HepG2 (cell line): ENCODE measurements at regions not wholly inside any gene's neighbourhood (a gene's known extent, or its start where the extent isn't known, plus 50 kb on each side); places are given as distances from the start of the nearest gene placed in this dataset.

Experiments used
- ATAC-seq: fragments of 200-7000 bp; cut with Tn5 transposase; 3 replicates; pipeline ENCODE4 v1.9.1; 2020; ENCODE audit warnings: mild to moderate bottlenecking, moderate library complexity
- BruUV-seq: library from RNA; stranded (reverse); fragments of 400-500 nt; replicated peaks from 2 replicates; lab custom pipeline; 2021; lab: Mats Ljungman, UMichigan
- CTCF ChIA-PET: fragments of 300-600 bp; formaldehyde crosslinking; extraction: SDS; loops from one replicate; lab custom pipeline; 2021; ENCODE audit warnings: low total read pairs, inconsistent platforms, low intra/inter-chr PET ratio; lab: Yijun Ruan, JAX
- POLR2A ChIA-PET: fragments of 350-600 bp; sonication (Branson Sonifier 250); formaldehyde crosslinking; loops from one replicate; lab custom pipeline; 2020; ENCODE audit warnings: antibody characterized with exemption, inconsistent platforms; lab: Yijun Ruan, JAX
- DNase-seq: peaks from one replicate; pipeline ENCODE4 v3.0.0-alpha.2; 2015; ENCODE audit warnings: low spot score
- FAIRE-seq: peaks from 3 replicates; lab custom pipeline; 2011; peaks lifted over from hg19 to GRCh38; lab: Jason Lieb, UNC
- H2AFZ ChIP-seq: one replicate; pipeline ENCODE4 v1.6.1; 2011; ENCODE audit warnings: low read length, inconsistent platforms
- H3K27ac ChIP-seq: fragments of 300-600 bp; 3 replicates; pipeline ENCODE4 v1.8.0; 2011; ENCODE audit warnings: mixed run types, mild to moderate bottlenecking, mixed read lengths, low read length, inconsistent platforms; ENCODE audit not compliant: insufficient read depth; ENCODE audit errors: extremely low read length
- H3K27me3 ChIP-seq, 2 experiments: fragments of 200-600 bp in 1 of 2; 2 replicates in 1 of 2; 3 replicates in 1 of 2; pipeline versions ENCODE4 v1.6.0 to v1.8.0; 2011; ENCODE audit warnings: low read length in 2 of 2, mild to moderate bottlenecking in 2 of 2, moderate library complexity in 2 of 2, inconsistent platforms in 1 of 2; ENCODE audit not compliant: insufficient read depth in 2 of 2, control insufficient read depth in 1 of 2
- H3K36me3 ChIP-seq, 2 experiments: fragments of 200-600 bp in 1 of 2; replicated peaks in 1 of 2; 2 replicates in 1 of 2; 3 replicates in 1 of 2; pipeline versions ENCODE4 v1.5.1 to v1.8.0; 2011; ENCODE audit warnings: low read length in 2 of 2, inconsistent platforms in 1 of 2; ENCODE audit not compliant: insufficient read depth in 2 of 2, control insufficient read depth in 1 of 2
- H3K4me1 ChIP-seq: 2 replicates; pipeline ENCODE4 v1.5.1; 2012; ENCODE audit warnings: low read length, inconsistent platforms; ENCODE audit not compliant: insufficient read depth
- H3K4me2 ChIP-seq: 2 replicates; pipeline ENCODE4 v1.6.0; 2011; ENCODE audit warnings: low read depth, low read length, inconsistent platforms
- H3K4me3 ChIP-seq, 3 experiments: fragments of 200-600 bp in 1 of 3; sonication (generic), shearing (Covaris generic) in 1 of 3; replicated peaks in 1 of 3; 2 replicates each; pipeline ENCODE4 v1.5.1; 2011 to 2016; ENCODE audit warnings: low read length in 3 of 3, inconsistent platforms in 2 of 3, low read depth in 2 of 3, mild to moderate bottlenecking in 2 of 3, control low read depth in 1 of 3, mixed read lengths in 1 of 3; ENCODE audit not compliant: insufficient read depth in 1 of 3
- H3K79me2 ChIP-seq: one replicate; pipeline ENCODE4 v1.6.1; 2011; ENCODE audit warnings: low read length, inconsistent platforms; ENCODE audit not compliant: insufficient read depth
- H3K9ac ChIP-seq: 2 replicates; pipeline ENCODE4 v1.6.0; 2011; ENCODE audit warnings: mild to moderate bottlenecking, low read depth, low read length, inconsistent platforms; ENCODE audit not compliant: insufficient read depth
- H3K9me3 ChIP-seq: 2 replicates; pipeline ENCODE4 v1.5.1; 2012; ENCODE audit warnings: mild to moderate bottlenecking, low read length
- H4K20me1 ChIP-seq: 2 replicates; pipeline ENCODE4 v1.6.0; 2011; ENCODE audit warnings: inconsistent platforms, mild to moderate bottlenecking, low read length, moderate library complexity; ENCODE audit not compliant: insufficient read depth
- CEBPG ChIP-seq: IDR thresholded peaks from 2 replicates; pipeline ENCODE4 v1.6.1; 2016
- E2F1 ChIP-seq: sonication (generic); formaldehyde crosslinking; IDR thresholded peaks from 2 replicates; pipeline ENCODE4 v1.5.0; 2020; ENCODE audit warnings: missing genetic modification reagents
- GLMP ChIP-seq: sonication (generic); formaldehyde crosslinking; IDR thresholded peaks from 2 replicates; pipeline ENCODE4 v1.9.0; 2021; ENCODE audit warnings: missing genetic modification reagents, mild to moderate bottlenecking, borderline replicate concordance
- HINFP ChIP-seq: sonication (generic); formaldehyde crosslinking; IDR thresholded peaks from 2 replicates; pipeline ENCODE4 v1.4.0; 2020; ENCODE audit warnings: low read depth, mild to moderate bottlenecking, missing genetic modification reagents
- IKZF4 ChIP-seq: sonication (generic); formaldehyde crosslinking; IDR thresholded peaks from 2 replicates; pipeline ENCODE4 v1.5.1; 2020; ENCODE audit warnings: borderline replicate concordance, mild to moderate bottlenecking, low read depth, missing genetic modification reagents; ENCODE audit errors: not compliant biosample characterization
- LBX2 ChIP-seq: sonication (generic); formaldehyde crosslinking; IDR thresholded peaks from 2 replicates; pipeline ENCODE4 v1.5.0; 2020; ENCODE audit warnings: missing genetic modification reagents, mild to moderate bottlenecking, borderline replicate concordance
- NFKBIZ ChIP-seq: IDR thresholded peaks from 2 replicates; pipeline ENCODE4 v1.6.1; 2018; ENCODE audit warnings: missing genetic modification reagents, missing compliant biosample characterization
- PCBP1 ChIP-seq: fragments of 200-400 bp; formaldehyde crosslinking; IDR thresholded peaks from 2 replicates; pipeline ENCODE4 v1.6.1; 2017; ENCODE audit warnings: mild to moderate bottlenecking, low read depth, low read length, borderline replicate concordance
- SALL2 ChIP-seq: sonication (generic); formaldehyde crosslinking; IDR thresholded peaks from 2 replicates; pipeline ENCODE4 v1.8.1; 2023; ENCODE audit warnings: mild to moderate bottlenecking, missing genetic modification reagents, inconsistent platforms
- SKIL ChIP-seq: sonication (generic); formaldehyde crosslinking; IDR thresholded peaks from 2 replicates; pipeline ENCODE4 v1.8.0; 2022; ENCODE audit warnings: missing genetic modification reagents, mild to moderate bottlenecking, moderate library complexity, borderline replicate concordance
- SMARCC2 ChIP-seq: fragments of 450-650 bp; IDR thresholded peaks from 2 replicates; pipeline ENCODE4 v1.6.1; 2017; ENCODE audit warnings: antibody characterized with exemption, mild to moderate bottlenecking
- SUZ12 ChIP-seq: fragments of 150-350 bp; IDR thresholded peaks from 2 replicates; pipeline ENCODE4 v1.6.1; 2014; ENCODE audit warnings: low read depth, low read length
- ZNF644 ChIP-seq: IDR thresholded peaks from 2 replicates; pipeline ENCODE4 v1.6.1; 2016; ENCODE audit warnings: low read depth
- ZNF652 ChIP-seq: IDR thresholded peaks from 2 replicates; pipeline ENCODE4 v1.6.1; 2016; ENCODE audit warnings: low read depth, borderline replicate concordance
- ZNF704 ChIP-seq: sonication (generic); formaldehyde crosslinking; IDR thresholded peaks from 2 replicates; pipeline ENCODE4 v1.8.1; 2023; ENCODE audit warnings: mild to moderate bottlenecking, inconsistent platforms, moderate library complexity, missing genetic modification reagents, borderline replicate concordance
- ZNF773 ChIP-seq: sonication (generic); formaldehyde crosslinking; IDR thresholded peaks from 2 replicates; pipeline ENCODE4 v1.4.0; 2020; ENCODE audit warnings: missing genetic modification reagents, borderline replicate concordance
- WGBS: methylation state at CpG from one replicate; pipeline ENCODE4 v1.1.6; 2017; ENCODE audit warnings: low lambda C conversion rate; 5-methylcytosine and 5-hydroxymethylcytosine counted together
- in situ Hi-C: cut with HindIII; loops from 2 replicates; pipeline ENCODE4 v1.10.0; 2017; ENCODE audit warnings: low pct_unique_long_range_greater_than_20kb; ENCODE audit not compliant: extremely low pct_ligation_motif_present
- intact Hi-C: fragments of 100-400 bp; cut with micrococcal nuclease; formaldehyde crosslinking; loops from one replicate; pipeline ENCODE4 v1.10.0; 2022; ENCODE audit not compliant: unreplicated experiment

GRCh38 chr4:173675446-173675845 lies 145.4 kb upstream of the HAND2 start (continued):
- no peak for TF ChIP-seq HINFP
- TF ChIP-seq ZNF773, result no peak
- no peak for TF ChIP-seq CEBPG
- TF ChIP-seq SKIL (CRISPR knock-in tag), result no peak
- TF ChIP-seq SMARCC2, result no peak
- TF ChIP-seq, all 625 proteins: peak for 2

GRCh38 chr4:173669460-173670179 lies 139.6 kb upstream of the HAND2 start:
- H3K4me3 ChIP-seq, result no peak overlapping the region
- H2AFZ ChIP-seq, result no peak overlapping the region
- H3K27me3 ChIP-seq, result no peaks in the 10 kb centered on the region
- H3K36me3 ChIP-seq, result no peaks in the 10 kb centered on the region
- H3K27ac ChIP-seq, result no peak overlapping the region
- H3K4me1 ChIP-seq, result no peaks in the 10 kb centered on the region
- intact Hi-C loops (no loop called here), in situ Hi-C loops (no loop called here)
- DNase-seq (no peak), ATAC-seq (no peak), FAIRE-seq (no peak)
- H4K20me1 ChIP-seq, result no peaks in the 10 kb centered on the region
- no TSS peak for BruUV-seq
- ChIA-PET POLR2A (no interaction called here), CTCF (no interaction called here)
- WGBS, result 2% methylated on average over 4 of the region's 4 CpGs
- no peaks in the 10 kb centered on the region for H3K79me2 ChIP-seq
- no peaks in the 10 kb centered on the region for H3K9me3 ChIP-seq
- H3K9ac ChIP-seq, result no peak overlapping the region
- no peak overlapping the region for H3K4me2 ChIP-seq
- TF ChIP-seq E2F1 (no peak), LBX2 (no peak), PCBP1 (no peak), IKZF4 (CRISPR knock-in tag) (no peak), NFKBIZ (no peak), ZNF644 (CRISPR knock-in tag) (no peak), ZNF652 (no peak), GLMP (CRISPR knock-in tag) (no peak), SUZ12 (no peak), ZNF704 (CRISPR knock-in tag) (no peak), SALL2 (CRISPR knock-in tag) (no peak)
